ENCODE measurements at regions not wholly inside any gene's neighbourhood (a gene's known extent, or its start where the extent isn't known, plus 50 kb on each side); places are given as distances from the start of the nearest gene placed in this dataset.

- intact Hi-C loops (cut with DNase I): no loop called here
- Histone ChIP-seq H3K36me3 (no peaks in the 10 kb centered on the region), H3K4me1 (peaks cover 7% of the 10 kb centered on the region), H3K9me3 (no peaks in the 10 kb centered on the region), H3K27ac (no peak overlapping the region), H3K4me3 (no peak overlapping the region), H3K27me3 (ENCODE audit: low read depth) (peaks cover 4% of the 10 kb centered on the region)
- no peak for TF ChIP-seq CTCF (IDR thresholded peaks at IDR 0.05)
- DNase-seq (no peak), ATAC-seq (no peak)
Observed at GRCh38 chr1:101312147-101312546, 75.3 kb downstream of the S1PR1 start.

- intact Hi-C loops (cut with DNase I): no loop called here
- DNase-seq (no peak), ATAC-seq (no peak)
- no peak overlapping the region for H3K4me3 ChIP-seq
- peaks cover 7% of the 10 kb centered on the region for H3K4me1 ChIP-seq
- TF ChIP-seq CTCF (IDR thresholded peaks at IDR 0.05): no peak
- H3K27me3 ChIP-seq (ENCODE audit: low read depth): peaks cover 4% of the 10 kb centered on the region
- H3K36me3 ChIP-seq: no peaks in the 10 kb centered on the region
- H3K27ac ChIP-seq: no peak overlapping the region
- no peaks in the 10 kb centered on the region for H3K9me3 ChIP-seq
Observed at GRCh38 chr1:101313356-101313755, 76.5 kb downstream of the S1PR1 start.

GRCh38 chr1:101314244-101314643 lies 77.4 kb downstream of the S1PR1 start:
- no peak overlapping the region for H3K27ac ChIP-seq
- peaks cover 4% of the 10 kb centered on the region for H3K27me3 ChIP-seq (ENCODE audit: low read depth)
- H3K36me3 ChIP-seq: no peaks in the 10 kb centered on the region
- intact Hi-C loops (cut with DNase I): no loop called here
- DNase-seq (no peak), ATAC-seq (no peak)
- no peaks in the 10 kb centered on the region for H3K9me3 ChIP-seq
- H3K4me1 ChIP-seq: peaks cover 6% of the 10 kb centered on the region
- TF ChIP-seq CTCF (IDR thresholded peaks at IDR 0.05): no peak
- H3K4me3 ChIP-seq: no peak overlapping the region

GRCh38 chr1:101316256-101316655 lies 79.4 kb downstream of the S1PR1 start:
- no peak for TF ChIP-seq CTCF (IDR thresholded peaks at IDR 0.05)
- H3K27ac ChIP-seq: no peak overlapping the region
- no peaks in the 10 kb centered on the region for H3K27me3 ChIP-seq (ENCODE audit: low read depth)
- DNase-seq (no peak), ATAC-seq (no peak)
- H3K4me3 ChIP-seq: no peak overlapping the region
- no peaks in the 10 kb centered on the region for H3K36me3 ChIP-seq
- intact Hi-C loops (cut with DNase I): no loop called here
- H3K4me1 ChIP-seq: no peaks in the 10 kb centered on the region
- no peaks in the 10 kb centered on the region for H3K9me3 ChIP-seq

GRCh38 chr1:101316799-101317198 lies 80.0 kb downstream of the S1PR1 start:
- H3K27me3 ChIP-seq (ENCODE audit: low read depth): no peaks in the 10 kb centered on the region
- no peaks in the 10 kb centered on the region for H3K9me3 ChIP-seq
- intact Hi-C loops (cut with DNase I): no loop called here
- H3K4me3 ChIP-seq: no peak overlapping the region
- no peak for TF ChIP-seq CTCF (IDR thresholded peaks at IDR 0.05)
- no peak for DNase-seq
- H3K36me3 ChIP-seq: no peaks in the 10 kb centered on the region
- no peak overlapping the region for H3K27ac ChIP-seq
- no peaks in the 10 kb centered on the region for H3K4me1 ChIP-seq
- no peak for ATAC-seq

- H3K9me3 ChIP-seq: no peaks in the 10 kb centered on the region
- TF ChIP-seq CTCF (IDR thresholded peaks at IDR 0.05): no peak
- H3K27ac ChIP-seq: no peak overlapping the region
- intact Hi-C loops (cut with DNase I): no loop called here
- no peak for ATAC-seq
- no peak overlapping the region for H3K4me3 ChIP-seq
- no peaks in the 10 kb centered on the region for H3K4me1 ChIP-seq
- no peaks in the 10 kb centered on the region for H3K27me3 ChIP-seq (ENCODE audit: low read depth)
- no peak for DNase-seq
- no peaks in the 10 kb centered on the region for H3K36me3 ChIP-seq
Observed at GRCh38 chr1:101317590-101317989, 80.8 kb downstream of the S1PR1 start.
